HG02798 (cell line): ENCODE measurements at regions not wholly inside any gene's neighbourhood (a gene's known extent, or its start where the extent isn't known, plus 50 kb on each side); places are given as distances from the start of the nearest gene placed in this dataset.
"Not testable (repeated sequence)": the region's sequence is repeated elsewhere in the genome, so short reads cannot be mapped to it uniquely, and the experiment has no call there.

Experiments used
- ATAC-seq: cut with Tn5 transposase; IDR thresholded peaks from one replicate; pipeline ENCODE4 v1.9.1; 2021; ENCODE audit warnings: mild to moderate bottlenecking; ENCODE audit not compliant: unreplicated experiment, poor library complexity

- no peak for ATAC-seq
These were observed 541.2 kb downstream of the RPS29 start for GRCh38 chr14:49044981-49045380.

- ATAC-seq: no peak
These were observed 549.1 kb downstream of the RPS29 start for GRCh38 chr14:49036984-49037516.

- ATAC-seq: no peak
These were observed 549.9 kb downstream of the RPS29 start for GRCh38 chr14:49036266-49036665.

GRCh38 chr14:49033131-49033530 lies 553.0 kb downstream of the RPS29 start:
- ATAC-seq: no peak

- ATAC-seq: not testable (repeated sequence)
These were observed 554.5 kb downstream of the RPS29 start for GRCh38 chr14:49031710-49032109.

- no peak for ATAC-seq
These were observed 566.6 kb downstream of the RPS29 start for GRCh38 chr14:49019467-49020115.

- no peak for ATAC-seq
These were observed 568.7 kb downstream of the RPS29 start for GRCh38 chr14:49017447-49017846.

GRCh38 chr14:49016381-49016780 lies 569.8 kb downstream of the RPS29 start:
- no peak for ATAC-seq

- no peak for ATAC-seq
These were observed 571.7 kb downstream of the RPS29 start for GRCh38 chr14:49014476-49014875.

GRCh38 chr14:49008363-49008762 lies 577.8 kb downstream of the RPS29 start:
- ATAC-seq: no peak

- no peak for ATAC-seq
These were observed 595.0 kb downstream of the RPS29 start for GRCh38 chr14:48991141-48991540.

- ATAC-seq: no peak
These were observed 602.8 kb downstream of the RPS29 start for GRCh38 chr14:48983351-48983888.

GRCh38 chr14:48974994-48975393 lies 611.2 kb downstream of the RPS29 start:
- no peak for ATAC-seq

- no peak for ATAC-seq
These were observed 613.0 kb downstream of the RPS29 start for GRCh38 chr14:48973151-48973550.

GRCh38 chr14:48970943-48971342 lies 615.2 kb downstream of the RPS29 start:
- no peak for ATAC-seq

GRCh38 chr14:48967419-48967818 lies 618.8 kb downstream of the RPS29 start:
- no peak for ATAC-seq

GRCh38 chr14:48963231-48963790 lies 622.9 kb downstream of the RPS29 start:
- ATAC-seq: no peak

- no peak for ATAC-seq
These were observed 628.7 kb downstream of the RPS29 start for GRCh38 chr14:48957486-48957885.

GRCh38 chr14:48955857-48956256 lies 630.3 kb downstream of the RPS29 start:
- ATAC-seq: no peak

GRCh38 chr14:48954446-48954845 lies 631.7 kb downstream of the RPS29 start:
- no peak for ATAC-seq

- no peak for ATAC-seq
These were observed 641.4 kb downstream of the RPS29 start for GRCh38 chr14:48944809-48945208.

- no peak for ATAC-seq
These were observed 642.3 kb downstream of the RPS29 start for GRCh38 chr14:48943913-48944312.
